Neural cell (in vitro differentiated cells): ENCODE measurements at regions not wholly inside any gene's neighbourhood (a gene's known extent, or its start where the extent isn't known, plus 50 kb on each side); places are given as distances from the start of the nearest gene placed in this dataset.

Experiments
- H2AFZ ChIP-seq: fragments of 200-600, 300-800 bp; sonication (generic), shearing (Covaris generic); 2 replicates; pipeline ENCODE4 v1.6.0; 2014; ENCODE audit warnings: low read depth, mild to moderate bottlenecking, antibody characterized with exemption, low read length, moderate library complexity
- H3F3A ChIP-seq: fragments of 200-600 bp; shearing (Covaris generic); 2 replicates; pipeline ENCODE4 v1.6.1; 2016; ENCODE audit warnings: mild to moderate bottlenecking, moderate library complexity, mixed read lengths, antibody characterized with exemption, low read length; ENCODE audit not compliant: insufficient read depth, poor library complexity, severe bottlenecking
- H3K27ac ChIP-seq: fragments of 200-600, 300-800 bp; sonication (generic), shearing (Covaris generic); 2 replicates; pipeline ENCODE4 v1.5.1; 2014; ENCODE audit warnings: mild to moderate bottlenecking, low read length, moderate library complexity
- H3K27me3 ChIP-seq: fragments of 300-800, 200-600 bp; sonication (generic), shearing (Covaris generic); 2 replicates; pipeline ENCODE4 v1.6.0; 2014; ENCODE audit warnings: mild to moderate bottlenecking, low read depth, low read length, moderate library complexity; ENCODE audit not compliant: insufficient read depth
- H3K36me3 ChIP-seq: fragments of 300-800, 200-600 bp; sonication (generic), shearing (Covaris generic); 2 replicates; pipeline ENCODE4 v1.5.1; 2014; ENCODE audit warnings: mild to moderate bottlenecking, antibody characterized with exemption, low read length, moderate library complexity; ENCODE audit not compliant: insufficient read depth
- H3K4me2 ChIP-seq: fragments of 300-800, 200-600 bp; sonication (generic), shearing (Covaris generic); 2 replicates; pipeline ENCODE4 v1.6.0; 2014; ENCODE audit warnings: mild to moderate bottlenecking, low read length
- H3K4me3 ChIP-seq: fragments of 300-800, 200-600 bp; sonication (generic), shearing (Covaris generic); 2 replicates; pipeline ENCODE4 v1.5.1; 2014; ENCODE audit warnings: mild to moderate bottlenecking, low read length, moderate library complexity
- H3K79me2 ChIP-seq: fragments of 200-600 bp; shearing (Covaris generic); replicated peaks from 2 replicates; pipeline ENCODE4 v1.6.0; 2014; ENCODE audit warnings: mild to moderate bottlenecking, low read length, moderate library complexity; ENCODE audit not compliant: insufficient read depth
- H3K9ac ChIP-seq: fragments of 300-800, 200-600 bp; sonication (generic), shearing (Covaris generic); 2 replicates; pipeline ENCODE4 v1.6.1; 2016; ENCODE audit warnings: mild to moderate bottlenecking, low read length, mixed read lengths
- H3K9me2 ChIP-seq: fragments of 200-600 bp; shearing (Covaris generic); 2 replicates; pipeline ENCODE4 v1.6.1; 2016; ENCODE audit warnings: mild to moderate bottlenecking, low read length, mixed read lengths; ENCODE audit not compliant: insufficient read depth
- H3K9me3 ChIP-seq: fragments of 200-600, 300-800 bp; sonication (generic), shearing (Covaris generic); 2 replicates; pipeline ENCODE4 v1.6.1; 2016; ENCODE audit warnings: mild to moderate bottlenecking, mixed run types, low read length, moderate library complexity, mixed read lengths
- H4K20me1 ChIP-seq: fragments of 200-600 bp; shearing (Covaris generic); 2 replicates; pipeline ENCODE4 v1.6.1; 2016; ENCODE audit warnings: mild to moderate bottlenecking, mixed run types; ENCODE audit not compliant: insufficient read depth
- CTCF ChIP-seq: fragments of 450-650 bp; IDR thresholded peaks from 2 replicates; pipeline ENCODE4 v1.5.1; 2014; ENCODE audit warnings: antibody characterized with exemption, mild to moderate bottlenecking, moderate library complexity; ENCODE audit not compliant: poor library complexity, severe bottlenecking
- EP300 ChIP-seq: fragments of 450-650 bp; conservative IDR thresholded peaks from 2 replicates; pipeline ENCODE4 v1.6.1; 2014; ENCODE audit warnings: antibody characterized with exemption, mild to moderate bottlenecking, moderate library complexity; ENCODE audit not compliant: poor library complexity, severe bottlenecking
- EZH2 ChIP-seq: fragments of 200-600, 300-800 bp; shearing (Covaris generic), sonication (generic); IDR thresholded peaks from 2 replicates; pipeline ENCODE4 v1.6.1; 2014; ENCODE audit warnings: antibody characterized with exemption, low read length, borderline replicate concordance, mild to moderate bottlenecking; ENCODE audit not compliant: insufficient read depth, poor library complexity, severe bottlenecking
- MXI1 ChIP-seq: fragments of 450-650 bp; conservative IDR thresholded peaks from 2 replicates; pipeline ENCODE4 v1.6.1; 2014; ENCODE audit warnings: antibody characterized with exemption, mild to moderate bottlenecking; ENCODE audit not compliant: poor library complexity, severe bottlenecking
- POLR2AphosphoS5 ChIP-seq: IDR thresholded peaks from 2 replicates; pipeline ENCODE4 v1.6.1; 2012
- RAD21 ChIP-seq: fragments of 450-650 bp; conservative IDR thresholded peaks from 2 replicates; pipeline ENCODE4 v1.6.1; 2014; ENCODE audit warnings: antibody characterized with exemption, mild to moderate bottlenecking, moderate library complexity
- SMC3 ChIP-seq: fragments of 450-650 bp; conservative IDR thresholded peaks from 2 replicates; pipeline ENCODE4 v1.6.1; 2014; ENCODE audit warnings: antibody characterized with exemption, mild to moderate bottlenecking, moderate library complexity; ENCODE audit not compliant: poor library complexity
- TAF1 ChIP-seq: IDR thresholded peaks from 2 replicates; pipeline ENCODE4 v1.6.1; 2012; ENCODE audit warnings: low read depth
- TF ChIP-seq, protein P1 (sequence below): IDR thresholded peaks from 2 replicates; pipeline ENCODE4 v1.6.1; 2012; ENCODE audit warnings: borderline replicate concordance

DNA sequence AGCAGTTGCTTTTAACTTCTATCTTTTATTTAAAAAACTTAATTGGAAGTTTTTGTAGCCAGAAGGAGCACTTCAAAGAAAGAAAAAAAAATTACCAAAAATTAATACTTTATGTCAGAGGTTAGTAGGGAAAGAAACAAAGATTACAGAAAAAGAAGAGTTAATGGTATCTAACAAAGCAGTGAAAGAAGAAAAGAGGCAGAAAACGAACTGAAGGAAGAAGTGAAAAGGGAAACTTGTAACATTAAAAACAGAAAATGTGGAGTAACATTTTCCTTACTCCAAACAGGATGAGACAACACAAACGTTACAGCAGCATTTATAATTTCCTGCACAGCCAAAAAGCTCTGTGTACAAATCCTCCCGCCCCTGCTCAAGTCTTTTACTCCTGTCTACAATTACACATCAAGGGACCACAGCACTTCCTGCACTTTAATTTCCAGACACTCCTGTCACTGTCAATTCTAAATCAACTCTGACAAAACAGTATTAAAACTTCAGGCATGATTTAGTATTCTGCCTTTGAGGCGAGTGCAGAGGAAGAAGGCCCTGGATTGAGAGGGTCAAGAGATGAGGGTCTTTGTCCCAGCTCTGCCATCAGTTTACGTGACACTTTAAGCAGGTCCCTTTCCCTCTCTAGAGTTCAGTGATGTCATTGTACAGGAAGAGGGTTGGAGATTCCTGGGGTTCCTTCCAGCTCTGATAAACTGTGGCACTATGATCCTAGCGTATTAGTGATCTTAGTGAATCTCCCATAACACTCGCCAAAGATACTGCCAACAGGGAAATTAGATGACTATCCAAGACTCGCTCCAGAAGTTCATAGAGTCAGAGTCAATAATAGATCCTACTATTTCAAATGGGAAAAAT is 53.2 kb upstream of the LSM14A start:
- Histone ChIP-seq H3K79me2 (no peaks in the 10 kb centered on the region), H3K36me3 (no peaks in the 10 kb centered on the region), H4K20me1 (no peaks in the 10 kb centered on the region), H3K9me3 (no peaks in the 10 kb centered on the region), H2AFZ (no peak overlapping the region), H3K9ac (no peak overlapping the region), H3K9me2 (no peaks in the 10 kb centered on the region), H3K4me3 (no peak overlapping the region), H3F3A (no peaks in the 10 kb centered on the region), H3K27me3 (no peaks in the 10 kb centered on the region), H3K27ac (no peak overlapping the region), H3K4me2 (no peak overlapping the region)
- no peak for TF ChIP-seq SMC3
- TF ChIP-seq POLR2AphosphoS5 = no peak
- no peak for TF ChIP-seq CTCF
- TF ChIP-seq, protein P1, sequence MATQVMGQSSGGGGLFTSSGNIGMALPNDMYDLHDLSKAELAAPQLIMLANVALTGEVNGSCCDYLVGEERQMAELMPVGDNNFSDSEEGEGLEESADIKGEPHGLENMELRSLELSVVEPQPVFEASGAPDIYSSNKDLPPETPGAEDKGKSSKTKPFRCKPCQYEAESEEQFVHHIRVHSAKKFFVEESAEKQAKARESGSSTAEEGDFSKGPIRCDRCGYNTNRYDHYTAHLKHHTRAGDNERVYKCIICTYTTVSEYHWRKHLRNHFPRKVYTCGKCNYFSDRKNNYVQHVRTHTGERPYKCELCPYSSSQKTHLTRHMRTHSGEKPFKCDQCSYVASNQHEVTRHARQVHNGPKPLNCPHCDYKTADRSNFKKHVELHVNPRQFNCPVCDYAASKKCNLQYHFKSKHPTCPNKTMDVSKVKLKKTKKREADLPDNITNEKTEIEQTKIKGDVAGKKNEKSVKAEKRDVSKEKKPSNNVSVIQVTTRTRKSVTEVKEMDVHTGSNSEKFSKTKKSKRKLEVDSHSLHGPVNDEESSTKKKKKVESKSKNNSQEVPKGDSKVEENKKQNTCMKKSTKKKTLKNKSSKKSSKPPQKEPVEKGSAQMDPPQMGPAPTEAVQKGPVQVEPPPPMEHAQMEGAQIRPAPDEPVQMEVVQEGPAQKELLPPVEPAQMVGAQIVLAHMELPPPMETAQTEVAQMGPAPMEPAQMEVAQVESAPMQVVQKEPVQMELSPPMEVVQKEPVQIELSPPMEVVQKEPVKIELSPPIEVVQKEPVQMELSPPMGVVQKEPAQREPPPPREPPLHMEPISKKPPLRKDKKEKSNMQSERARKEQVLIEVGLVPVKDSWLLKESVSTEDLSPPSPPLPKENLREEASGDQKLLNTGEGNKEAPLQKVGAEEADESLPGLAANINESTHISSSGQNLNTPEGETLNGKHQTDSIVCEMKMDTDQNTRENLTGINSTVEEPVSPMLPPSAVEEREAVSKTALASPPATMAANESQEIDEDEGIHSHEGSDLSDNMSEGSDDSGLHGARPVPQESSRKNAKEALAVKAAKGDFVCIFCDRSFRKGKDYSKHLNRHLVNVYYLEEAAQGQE = no peak
- no peak for TF ChIP-seq MXI1
- no peak for TF ChIP-seq EZH2
- no peak for TF ChIP-seq EP300
- no peak for TF ChIP-seq TAF1
- no peak for TF ChIP-seq RAD21

DNA sequence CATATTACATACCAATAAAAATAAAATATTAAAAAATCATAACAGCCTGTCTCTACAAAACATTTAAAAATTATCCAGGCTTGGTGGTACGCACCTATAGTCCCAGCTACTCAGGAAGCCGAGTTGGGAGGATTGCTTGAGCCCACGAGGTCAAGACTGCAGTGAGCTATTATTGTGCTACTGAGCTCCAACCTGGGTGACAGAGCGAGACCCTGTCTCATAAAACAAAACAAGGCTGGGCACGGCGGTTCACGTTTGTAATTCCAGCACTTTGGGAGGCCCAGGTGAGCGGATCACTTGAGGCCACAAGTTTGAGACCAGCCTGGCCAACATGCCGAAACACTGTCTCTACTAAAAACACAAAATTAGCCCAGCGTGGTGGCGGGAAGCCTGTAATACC is 52.2 kb upstream of the LSM14A start:
- Histone ChIP-seq H3K36me3 (no peaks in the 10 kb centered on the region), H3K9ac (no peak overlapping the region), H3K9me2 (no peaks in the 10 kb centered on the region), H3K27me3 (no peaks in the 10 kb centered on the region), H3F3A (no peaks in the 10 kb centered on the region), H3K9me3 (no peaks in the 10 kb centered on the region), H2AFZ (no peak overlapping the region), H3K27ac (no peak overlapping the region), H4K20me1 (no peaks in the 10 kb centered on the region), H3K79me2 (no peaks in the 10 kb centered on the region), H3K4me2 (no peak overlapping the region), H3K4me3 (no peak overlapping the region)
- TF ChIP-seq EZH2 (no peak), POLR2AphosphoS5 (no peak), CTCF (no peak), TAF1 (no peak), MXI1 (no peak), EP300 (no peak), SMC3 (no peak), RAD21 (no peak)
- TF ChIP-seq, protein P1 = no peak
